ENCODE measurements at regions not wholly inside any gene's neighbourhood (a gene's known extent, or its start where the extent isn't known, plus 50 kb on each side); places are given as distances from the start of the nearest gene placed in this dataset.

- no peak for DNase-seq (ENCODE audit: low read depth, low spot score)
These were observed 87.8 kb upstream of the CPEB4 start for GRCh38 chr5:173800340-173800739.

- DNase-seq (ENCODE audit: low read depth, low spot score): no peak
These were observed 87.1 kb upstream of the CPEB4 start for GRCh38 chr5:173801006-173801405.

GRCh38 chr5:173802670-173803165 is 85.4 kb upstream of the CPEB4 start:
- DNase-seq (ENCODE audit: low read depth, low spot score): no peak

GRCh38 chr5:173804579-173804978 is 83.6 kb upstream of the CPEB4 start:
- no peak for DNase-seq (ENCODE audit: low read depth, low spot score)

- DNase-seq (ENCODE audit: low read depth, low spot score): no peak
These were observed 81.7 kb upstream of the CPEB4 start for GRCh38 chr5:173806270-173807035.

- DNase-seq (ENCODE audit: low read depth, low spot score): no peak
These were observed 80.9 kb upstream of the CPEB4 start for GRCh38 chr5:173807181-173807655.

- DNase-seq (ENCODE audit: low read depth, low spot score): no peak
These were observed 79.9 kb upstream of the CPEB4 start for GRCh38 chr5:173808079-173808808.

GRCh38 chr5:173809014-173809413 is 79.1 kb upstream of the CPEB4 start:
- no peak for DNase-seq (ENCODE audit: low read depth, low spot score)

- no peak for DNase-seq (ENCODE audit: low read depth, low spot score)
These were observed 75.2 kb upstream of the CPEB4 start for GRCh38 chr5:173812811-173813550.

GRCh38 chr5:173814053-173814452 is 74.1 kb upstream of the CPEB4 start:
- no peak for DNase-seq (ENCODE audit: low read depth, low spot score)

- no peak for DNase-seq (ENCODE audit: low read depth, low spot score)
These were observed 72.6 kb upstream of the CPEB4 start for GRCh38 chr5:173815571-173815970.

- no peak for DNase-seq (ENCODE audit: low read depth, low spot score)
These were observed 71.4 kb upstream of the CPEB4 start for GRCh38 chr5:173816728-173817127.

- no peak for DNase-seq (ENCODE audit: low read depth, low spot score)
These were observed 70.6 kb upstream of the CPEB4 start for GRCh38 chr5:173817561-173817960.

GRCh38 chr5:173819521-173819920 is 68.6 kb upstream of the CPEB4 start:
- no peak for DNase-seq (ENCODE audit: low read depth, low spot score)

GRCh38 chr5:173823274-173823644 is 64.9 kb upstream of the CPEB4 start:
- DNase-seq (ENCODE audit: low read depth, low spot score): no peak

- DNase-seq (ENCODE audit: low read depth, low spot score): no peak
These were observed 64.2 kb upstream of the CPEB4 start for GRCh38 chr5:173823721-173824567.

- DNase-seq (ENCODE audit: low read depth, low spot score): no peak
These were observed 62.8 kb upstream of the CPEB4 start for GRCh38 chr5:173825215-173825865.

GRCh38 chr5:173826086-173826427 is 62.1 kb upstream of the CPEB4 start:
- no peak for DNase-seq (ENCODE audit: low read depth, low spot score)

- DNase-seq (ENCODE audit: low read depth, low spot score): no peak
These were observed 61.5 kb upstream of the CPEB4 start for GRCh38 chr5:173826428-173827350.

- no peak for DNase-seq (ENCODE audit: low read depth, low spot score)
These were observed 59.2 kb upstream of the CPEB4 start for GRCh38 chr5:173828952-173829351.

Data from activated naive CD8-positive, alpha-beta T cell treated with anti-CD3 and anti-CD28 coated beads, Interleukin-2, amount 50 U/mL, for 16 hours (primary cell).